OCI-LY7 (cell line): ENCODE measurements at regions not wholly inside any gene's neighbourhood (a gene's known extent, or its start where the extent isn't known, plus 50 kb on each side); places are given as distances from the start of the nearest gene placed in this dataset.

Experiments
- BruUV-seq: library from RNA; stranded (reverse); fragments of 400-500 nt; replicated peaks from 2 replicates; lab custom pipeline; 2021; lab: Mats Ljungman, UMichigan
- CTCF ChIA-PET: fragments of 300-600 bp; sonication (Branson Sonifier 250); formaldehyde crosslinking; loops from one replicate; lab custom pipeline; 2022; ENCODE audit warnings: antibody characterized with exemption; ENCODE audit not compliant: unreplicated experiment; lab: Charles Lee
- POLR2A ChIA-PET: fragments of 300-600 bp; sonication (Branson Sonifier 250); formaldehyde crosslinking; loops from one replicate; lab custom pipeline; 2022; ENCODE audit warnings: antibody characterized with exemption; lab: Charles Lee
- DNase-seq: peaks from one replicate; pipeline ENCODE4 v3.0.0-alpha.2; 2015; ENCODE audit warnings: low spot score
- H2AFZ ChIP-seq: fragments of 200-600 bp; sonication (generic), shearing (Covaris generic); 2 replicates; pipeline ENCODE4 v1.6.1; 2014; ENCODE audit warnings: mild to moderate bottlenecking, antibody characterized with exemption, low read length, moderate library complexity
- H3K27ac ChIP-seq: fragments of 200-600 bp; sonication (generic); 2 replicates; pipeline ENCODE4 v1.5.1; 2014; ENCODE audit warnings: mixed run types, low read depth, mild to moderate bottlenecking, moderate library complexity, low read length, inconsistent platforms; ENCODE audit not compliant: poor library complexity, severe bottlenecking
- H3K36me3 ChIP-seq: fragments of 200-600 bp; sonication (generic); 2 replicates; pipeline ENCODE4 v1.6.1; 2014; ENCODE audit warnings: mild to moderate bottlenecking, antibody characterized with exemption, low read length, moderate library complexity, mixed read lengths; ENCODE audit not compliant: insufficient read depth
- H3K4me1 ChIP-seq: fragments of 200-600 bp; sonication (generic); 2 replicates; pipeline ENCODE4 v1.5.1; 2014; ENCODE audit warnings: mild to moderate bottlenecking, low read length; ENCODE audit not compliant: insufficient read depth, poor library complexity, severe bottlenecking
- H3K4me2 ChIP-seq: fragments of 200-600 bp; sonication (generic); 2 replicates; pipeline ENCODE4 v1.6.1; 2014; ENCODE audit warnings: mild to moderate bottlenecking, low read length
- H3K4me3 ChIP-seq: fragments of 200-600 bp; sonication (generic); 2 replicates; pipeline ENCODE4 v1.5.1; 2014; ENCODE audit warnings: mild to moderate bottlenecking, low read depth, low read length; ENCODE audit not compliant: poor library complexity, severe bottlenecking
- H3K79me2 ChIP-seq: fragments of 200-600 bp; sonication (generic); 2 replicates; pipeline ENCODE4 v1.6.1; 2016; ENCODE audit warnings: low read depth, mild to moderate bottlenecking, low read length, moderate library complexity, mixed read lengths; ENCODE audit not compliant: insufficient read depth
- H3K9me2 ChIP-seq: fragments of 200-600 bp; sonication (generic); 2 replicates; pipeline ENCODE4 v1.6.1; 2016; ENCODE audit warnings: mild to moderate bottlenecking, low read length, mixed read lengths; ENCODE audit not compliant: insufficient read depth
- H3K9me3 ChIP-seq: fragments of 200-600 bp; sonication (generic); 2 replicates; pipeline ENCODE4 v1.6.1; 2014; ENCODE audit warnings: mild to moderate bottlenecking, mixed run types, low read length, mixed read lengths
- H4K20me1 ChIP-seq: fragments of 200-600 bp; sonication (generic); 2 replicates; pipeline ENCODE4 v1.6.1; 2014; ENCODE audit warnings: mild to moderate bottlenecking, antibody characterized with exemption, low read length, moderate library complexity, mixed read lengths; ENCODE audit not compliant: insufficient read depth
- EZH2phosphoT487 ChIP-seq: fragments of 200-600 bp; sonication (generic); IDR thresholded peaks from 2 replicates; pipeline ENCODE4 v1.6.1; 2018; ENCODE audit warnings: low read depth, borderline replicate concordance, mild to moderate bottlenecking, mixed run types, antibody characterized with exemption, low read length, moderate library complexity, mixed read lengths
- intact Hi-C: fragments of 100-400 bp; cut with micrococcal nuclease; formaldehyde crosslinking; loops from one replicate; pipeline ENCODE4 v1.10.0; 2022; ENCODE audit not compliant: unreplicated experiment
- TF ChIP-seq, protein P1 (sequence below): fragments of 200-600 bp; sonication (generic); conservative IDR thresholded peaks from 2 replicates; pipeline ENCODE4 v1.5.1; 2014; ENCODE audit warnings: mild to moderate bottlenecking, antibody characterized with exemption, low read length, moderate library complexity, mixed read lengths

DNA sequence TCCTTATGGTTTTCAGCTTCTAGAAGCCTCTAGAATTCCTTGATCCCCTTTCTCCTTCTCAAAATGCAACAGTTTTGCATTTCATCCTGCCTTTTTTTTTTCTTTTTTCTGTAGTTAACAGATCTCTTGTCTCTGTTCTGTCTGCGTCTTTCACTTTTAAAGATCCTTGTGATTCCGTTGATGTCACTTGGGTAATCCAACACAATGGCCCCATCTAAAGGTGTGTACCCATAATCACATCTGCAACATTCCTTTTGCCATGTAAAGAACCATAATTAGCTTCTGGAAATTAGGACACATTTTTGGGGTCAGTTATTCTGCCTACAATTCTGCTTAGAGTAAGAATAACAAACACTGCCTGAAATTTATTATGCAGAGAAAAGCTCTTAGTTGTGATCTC, 1180.9 kb upstream of the ADGRL3 start:
- H3K4me2 ChIP-seq = no peak overlapping the region
- DNase-seq = no peak
- TF ChIP-seq EZH2phosphoT487 = no peak
- TF ChIP-seq, protein P1, sequence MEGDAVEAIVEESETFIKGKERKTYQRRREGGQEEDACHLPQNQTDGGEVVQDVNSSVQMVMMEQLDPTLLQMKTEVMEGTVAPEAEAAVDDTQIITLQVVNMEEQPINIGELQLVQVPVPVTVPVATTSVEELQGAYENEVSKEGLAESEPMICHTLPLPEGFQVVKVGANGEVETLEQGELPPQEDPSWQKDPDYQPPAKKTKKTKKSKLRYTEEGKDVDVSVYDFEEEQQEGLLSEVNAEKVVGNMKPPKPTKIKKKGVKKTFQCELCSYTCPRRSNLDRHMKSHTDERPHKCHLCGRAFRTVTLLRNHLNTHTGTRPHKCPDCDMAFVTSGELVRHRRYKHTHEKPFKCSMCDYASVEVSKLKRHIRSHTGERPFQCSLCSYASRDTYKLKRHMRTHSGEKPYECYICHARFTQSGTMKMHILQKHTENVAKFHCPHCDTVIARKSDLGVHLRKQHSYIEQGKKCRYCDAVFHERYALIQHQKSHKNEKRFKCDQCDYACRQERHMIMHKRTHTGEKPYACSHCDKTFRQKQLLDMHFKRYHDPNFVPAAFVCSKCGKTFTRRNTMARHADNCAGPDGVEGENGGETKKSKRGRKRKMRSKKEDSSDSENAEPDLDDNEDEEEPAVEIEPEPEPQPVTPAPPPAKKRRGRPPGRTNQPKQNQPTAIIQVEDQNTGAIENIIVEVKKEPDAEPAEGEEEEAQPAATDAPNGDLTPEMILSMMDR = no peak
- intact Hi-C loops = no loop called here
- CTCF ChIA-PET = no interaction called here
- no peak overlapping the region for H3K27ac ChIP-seq
- H3K79me2 ChIP-seq = no peaks in the 10 kb centered on the region
- H3K4me1 ChIP-seq = no peaks in the 10 kb centered on the region
- no peaks in the 10 kb centered on the region for H3K9me2 ChIP-seq
- BruUV-seq = no TSS peak
- no peaks in the 10 kb centered on the region for H4K20me1 ChIP-seq
- no peaks in the 10 kb centered on the region for H3K9me3 ChIP-seq
- no peak overlapping the region for H3K4me3 ChIP-seq
- POLR2A ChIA-PET = interaction anchor here (0.5 kb wide), 1 partner anchor 61 kb away, joined by 3 read pairs; no protein-coding TSS in a partner anchor
- no peak overlapping the region for H2AFZ ChIP-seq
- no peaks in the 10 kb centered on the region for H3K36me3 ChIP-seq

DNA sequence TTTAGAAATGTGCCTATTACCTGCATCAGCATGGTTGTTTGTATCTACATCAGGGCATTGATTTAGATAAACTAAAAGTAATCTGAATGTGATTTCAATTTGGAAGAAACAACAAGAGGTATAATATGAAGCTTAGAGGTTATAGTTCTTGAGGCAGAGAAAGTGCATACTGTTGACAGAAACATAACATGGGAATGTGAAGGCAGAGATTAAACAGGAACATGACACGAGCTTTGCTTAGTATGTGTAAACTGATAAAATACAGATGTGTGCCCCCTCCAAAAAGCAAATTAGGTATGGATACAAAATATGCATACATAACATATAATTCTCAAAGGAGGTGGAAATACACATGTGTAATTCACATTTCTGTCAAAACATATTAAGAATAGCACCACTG, 1180.2 kb upstream of the ADGRL3 start:
- intact Hi-C loops = no loop called here
- ChIA-PET CTCF (no interaction called here), POLR2A (interaction anchor here (0.5 kb wide), 1 partner anchor 62 kb away, joined by 3 read pairs; no protein-coding TSS in a partner anchor)
- H3K9me2 ChIP-seq = no peaks in the 10 kb centered on the region
- H3K4me1 ChIP-seq = no peaks in the 10 kb centered on the region
- no peaks in the 10 kb centered on the region for H4K20me1 ChIP-seq
- H3K36me3 ChIP-seq = no peaks in the 10 kb centered on the region
- BruUV-seq = no TSS peak
- no peak for DNase-seq
- H3K4me2 ChIP-seq = no peak overlapping the region
- no peak overlapping the region for H3K4me3 ChIP-seq
- no peak for TF ChIP-seq EZH2phosphoT487
- TF ChIP-seq, protein P1 = no peak
- H3K27ac ChIP-seq = no peak overlapping the region
- H3K79me2 ChIP-seq = no peaks in the 10 kb centered on the region
- no peaks in the 10 kb centered on the region for H3K9me3 ChIP-seq
- no peak overlapping the region for H2AFZ ChIP-seq

DNA sequence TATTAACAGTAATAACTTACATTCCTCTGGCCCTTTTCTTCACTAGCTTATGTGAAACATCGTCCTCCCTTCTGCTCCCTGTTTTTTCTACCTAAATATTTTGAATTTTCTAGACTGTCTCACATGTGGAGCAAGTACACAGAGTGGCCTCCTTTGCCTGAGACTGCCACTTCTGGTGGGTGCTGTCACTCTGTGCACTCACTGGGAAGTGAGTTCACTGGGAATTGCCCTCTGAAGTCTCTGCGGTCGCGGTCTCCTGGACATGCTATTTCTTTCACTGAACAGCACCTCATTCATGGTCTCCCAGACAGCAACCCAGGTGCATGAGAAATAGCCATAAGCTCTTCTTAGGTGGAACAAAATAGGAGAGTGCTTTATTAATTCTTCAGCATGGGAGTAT, 1179.7 kb upstream of the ADGRL3 start:
- no peaks in the 10 kb centered on the region for H3K9me2 ChIP-seq
- no peak for DNase-seq
- intact Hi-C loops = no loop called here
- H3K4me2 ChIP-seq = no peak overlapping the region
- BruUV-seq = no TSS peak
- TF ChIP-seq, protein P1 = no peak
- TF ChIP-seq EZH2phosphoT487 = no peak
- H4K20me1 ChIP-seq = no peaks in the 10 kb centered on the region
- no peak overlapping the region for H3K27ac ChIP-seq
- CTCF ChIA-PET = no interaction called here
- no peaks in the 10 kb centered on the region for H3K36me3 ChIP-seq
- no peak overlapping the region for H2AFZ ChIP-seq
- no peaks in the 10 kb centered on the region for H3K4me1 ChIP-seq
- no peaks in the 10 kb centered on the region for H3K9me3 ChIP-seq
- no peaks in the 10 kb centered on the region for H3K79me2 ChIP-seq
- no peak overlapping the region for H3K4me3 ChIP-seq
- POLR2A ChIA-PET = no interaction called here
